Epithelial cell of esophagus (primary cell): ENCODE measurements at regions not wholly inside any gene's neighbourhood (a gene's known extent, or its start where the extent isn't known, plus 50 kb on each side); places are given as distances from the start of the nearest gene placed in this dataset.

Source experiments
- DNase-seq: peaks from one replicate; pipeline ENCODE4 v3.0.0; 2010; ENCODE audit warnings: low read depth
- H3K4me3 ChIP-seq: 2 replicates; pipeline ENCODE4 v1.5.1; 2011; ENCODE audit warnings: mild to moderate bottlenecking, low read length, control low read depth
- CTCF ChIP-seq: IDR thresholded peaks from 2 replicates; pipeline ENCODE4 v1.5.1; 2011; ENCODE audit warnings: low read depth, mild to moderate bottlenecking, low read length, control low read depth, inconsistent platforms; ENCODE audit not compliant: insufficient read depth; ENCODE audit errors: missing control alignments

- no peak for TF ChIP-seq CTCF
- DNase-seq = no peak
- H3K4me3 ChIP-seq = no peak overlapping the region
Measured at GRCh38 chr1:228938537-228938901, 203.2 kb downstream of the RHOU start.

DNA sequence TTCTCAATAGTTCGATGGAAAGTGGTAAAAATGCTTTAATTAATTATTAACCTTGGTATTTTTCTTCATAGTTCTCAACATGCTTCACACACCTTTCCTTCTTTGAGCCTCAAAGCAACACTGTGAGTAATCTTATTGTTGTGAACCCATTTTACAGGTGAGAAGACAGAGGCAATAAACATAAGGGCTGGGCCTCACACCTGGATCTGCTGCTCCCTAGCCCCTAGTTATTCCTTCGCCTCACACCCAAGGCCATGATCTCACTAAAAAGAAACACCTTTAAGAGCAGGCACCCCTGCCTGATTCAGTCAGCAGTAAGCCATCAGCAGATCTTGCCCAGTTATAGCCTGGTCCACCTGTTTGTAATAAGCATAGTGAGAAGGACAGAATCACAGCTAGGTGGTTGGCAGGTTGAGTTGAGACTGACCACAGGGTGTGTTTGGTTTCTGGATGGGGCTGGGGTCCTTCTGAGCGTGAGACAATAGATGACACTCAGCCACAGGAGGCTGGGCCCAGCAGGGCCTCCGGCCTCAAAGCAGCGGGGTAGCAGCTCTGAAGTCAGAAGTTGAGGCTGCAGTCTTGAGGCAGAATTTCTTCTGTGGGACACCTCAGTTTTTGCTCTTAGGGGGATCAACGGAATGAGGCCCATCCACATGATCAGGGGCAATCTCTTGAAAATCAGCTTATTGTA is 203.9 kb downstream of the RHOU start:
- no peak for DNase-seq
- TF ChIP-seq CTCF = no peak
- no peak overlapping the region for H3K4me3 ChIP-seq

DNA sequence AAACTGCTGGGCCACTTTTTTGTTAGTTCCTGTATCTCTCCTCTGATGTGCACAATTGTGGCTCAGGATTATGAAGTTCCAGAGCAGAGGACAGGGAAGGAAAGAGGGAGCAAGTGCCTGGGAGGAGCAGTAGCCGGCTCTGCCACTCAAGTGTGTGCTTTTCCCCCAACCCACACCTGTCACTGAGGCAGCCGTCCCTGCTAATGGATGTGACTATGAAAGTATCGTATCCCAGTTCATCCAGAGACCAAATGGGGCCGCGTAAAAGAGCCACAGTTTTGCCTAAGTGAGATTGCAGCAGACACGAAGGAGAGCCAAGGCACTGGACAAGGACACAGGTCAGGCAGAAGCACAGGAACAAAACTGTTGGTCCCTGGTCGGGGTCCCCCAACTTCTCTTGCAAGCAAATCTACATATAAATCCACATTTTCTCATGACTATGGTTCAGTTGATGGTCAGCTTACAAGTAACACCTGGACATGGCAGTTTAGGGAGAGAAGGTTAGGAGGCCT is 204.7 kb downstream of the RHOU start:
- no peak for TF ChIP-seq CTCF
- no peak for DNase-seq
- no peak overlapping the region for H3K4me3 ChIP-seq

GRCh38 chr1:228940526-228940925 is 205.2 kb downstream of the RHOU start:
- TF ChIP-seq CTCF = no peak
- DNase-seq = no peak
- no peak overlapping the region for H3K4me3 ChIP-seq

GRCh38 chr1:228940926-228941325 is 205.6 kb downstream of the RHOU start:
- TF ChIP-seq CTCF = no peak
- H3K4me3 ChIP-seq = no peak overlapping the region
- no peak for DNase-seq

GRCh38 chr1:228941666-228942065 is 206.4 kb downstream of the RHOU start:
- TF ChIP-seq CTCF = no peak
- no peak overlapping the region for H3K4me3 ChIP-seq
- no peak for DNase-seq

DNA sequence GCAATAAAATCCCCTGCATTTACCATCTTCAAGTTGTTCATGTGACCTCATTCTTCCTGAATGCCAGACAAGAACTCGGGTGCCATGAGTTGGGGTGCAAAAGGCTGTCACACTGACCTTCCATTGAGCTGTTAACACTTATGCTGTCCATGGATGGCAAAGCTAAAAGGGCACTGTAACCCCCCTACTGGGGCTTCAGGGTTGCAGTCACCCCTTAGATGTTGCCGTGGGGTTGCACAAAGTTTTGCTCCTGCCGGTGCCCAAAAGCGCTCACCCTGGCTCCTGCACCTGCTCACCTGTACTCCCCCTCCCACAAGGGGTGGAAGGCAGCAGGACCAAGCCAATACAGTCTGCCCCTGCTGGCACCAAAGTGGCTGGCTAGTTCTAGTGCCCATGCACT is 208.2 kb downstream of the RHOU start:
- DNase-seq = no peak
- H3K4me3 ChIP-seq = no peak overlapping the region
- TF ChIP-seq CTCF = no peak
